Erythroblast (primary cell): ENCODE measurements at regions not wholly inside any gene's neighbourhood (a gene's known extent, or its start where the extent isn't known, plus 50 kb on each side); places are given as distances from the start of the nearest gene placed in this dataset.
"Not testable (repeated sequence)": the region's sequence is repeated elsewhere in the genome, so short reads cannot be mapped to it uniquely, and the experiment has no call there.

Source experiments
- DNase-seq, 2 experiments: peaks; one replicate each; lab custom pipeline; 2025; lab: John Stamatoyannopoulos, UW
- GATA1 ChIP-seq: IDR thresholded peaks from 2 replicates; pipeline ENCODE4 v1.6.1; 2011; ENCODE audit warnings: low read depth, mild to moderate bottlenecking, control low read depth, low read length, moderate library complexity
- POLR2A ChIP-seq: IDR thresholded peaks from 2 replicates; pipeline ENCODE4 v1.6.1; 2011; ENCODE audit warnings: mild to moderate bottlenecking, low read length

GRCh38 chr1:201720522-201720844 lies 108.5 kb upstream of the IPO9 start:
- DNase-seq: no peak
- TF ChIP-seq GATA1: no peak
- TF ChIP-seq POLR2A: no peak

GRCh38 chr1:201721082-201722049 lies 107.6 kb upstream of the IPO9 start:
- no peak for DNase-seq
- no peak for TF ChIP-seq POLR2A
- no peak for TF ChIP-seq GATA1

- TF ChIP-seq POLR2A: no peak
- no peak for TF ChIP-seq GATA1
- DNase-seq: no peak
These were observed 104.8 kb upstream of the IPO9 start for GRCh38 chr1:201724039-201724765.

- TF ChIP-seq GATA1: no peak
- no peak for TF ChIP-seq POLR2A
- no peak for DNase-seq
These were observed 104.2 kb upstream of the IPO9 start for GRCh38 chr1:201724766-201725118.

GRCh38 chr1:201726700-201727099 lies 102.3 kb upstream of the IPO9 start:
- TF ChIP-seq POLR2A: no peak
- TF ChIP-seq GATA1: no peak
- DNase-seq: no peak

GRCh38 chr1:201728731-201729130 lies 100.2 kb upstream of the IPO9 start:
- no peak for DNase-seq
- TF ChIP-seq GATA1 (no peak), POLR2A (no peak)

- no peak for TF ChIP-seq GATA1
- no peak for TF ChIP-seq POLR2A
- no peak for DNase-seq
These were observed 98.9 kb upstream of the IPO9 start for GRCh38 chr1:201729973-201730608.

GRCh38 chr1:201730611-201731010 lies 98.3 kb upstream of the IPO9 start:
- no peak for TF ChIP-seq POLR2A
- no peak for TF ChIP-seq GATA1
- no peak for DNase-seq

GRCh38 chr1:201731142-201731541 lies 97.8 kb upstream of the IPO9 start:
- TF ChIP-seq POLR2A: no peak
- TF ChIP-seq GATA1: no peak
- DNase-seq: no peak

GRCh38 chr1:201731592-201731991 lies 97.4 kb upstream of the IPO9 start:
- TF ChIP-seq GATA1 (no peak), POLR2A (no peak)
- no peak for DNase-seq

GRCh38 chr1:201732351-201732750 lies 96.6 kb upstream of the IPO9 start:
- no peak for DNase-seq
- no peak for TF ChIP-seq POLR2A
- no peak for TF ChIP-seq GATA1

GRCh38 chr1:201734221-201734620 lies 94.7 kb upstream of the IPO9 start:
- not testable (repeated sequence) for DNase-seq

- no peak for TF ChIP-seq POLR2A
- no peak for TF ChIP-seq GATA1
- no peak for DNase-seq
These were observed 94.2 kb upstream of the IPO9 start for GRCh38 chr1:201734786-201735185.

- DNase-seq: no peak
- TF ChIP-seq POLR2A: no peak
- no peak for TF ChIP-seq GATA1
These were observed 92.1 kb upstream of the IPO9 start for GRCh38 chr1:201736707-201737320.
